PFSK-1 (cell line): ENCODE measurements at regions not wholly inside any gene's neighbourhood (a gene's known extent, or its start where the extent isn't known, plus 50 kb on each side); places are given as distances from the start of the nearest gene placed in this dataset.

Source experiments
- POLR2AphosphoS5 ChIP-seq: IDR thresholded peaks from 2 replicates; pipeline ENCODE4 v1.6.1; 2012; ENCODE audit warnings: low read depth, mild to moderate bottlenecking, control low read depth, low read length, moderate library complexity
- TAF1 ChIP-seq: IDR thresholded peaks from 2 replicates; pipeline ENCODE4 v1.6.1; 2012; ENCODE audit warnings: low read length, control low read depth, borderline replicate concordance; ENCODE audit not compliant: insufficient read depth

- TF ChIP-seq TAF1 (no peak), POLR2AphosphoS5 (no peak)
These were observed 1150.1 kb downstream of the NAALADL2 start for GRCh38 chr3:176009256-176009655.
